HG02885 (cell line): ENCODE measurements at regions not wholly inside any gene's neighbourhood (a gene's known extent, or its start where the extent isn't known, plus 50 kb on each side); places are given as distances from the start of the nearest gene placed in this dataset.
"Not testable (repeated sequence)": the region's sequence is repeated elsewhere in the genome, so short reads cannot be mapped to it uniquely, and the experiment has no call there.

Experiments used
- ATAC-seq: cut with Tn5 transposase; IDR thresholded peaks from one replicate; pipeline ENCODE4 v1.9.1; 2021; ENCODE audit warnings: mild to moderate bottlenecking; ENCODE audit not compliant: unreplicated experiment, poor library complexity

DNA sequence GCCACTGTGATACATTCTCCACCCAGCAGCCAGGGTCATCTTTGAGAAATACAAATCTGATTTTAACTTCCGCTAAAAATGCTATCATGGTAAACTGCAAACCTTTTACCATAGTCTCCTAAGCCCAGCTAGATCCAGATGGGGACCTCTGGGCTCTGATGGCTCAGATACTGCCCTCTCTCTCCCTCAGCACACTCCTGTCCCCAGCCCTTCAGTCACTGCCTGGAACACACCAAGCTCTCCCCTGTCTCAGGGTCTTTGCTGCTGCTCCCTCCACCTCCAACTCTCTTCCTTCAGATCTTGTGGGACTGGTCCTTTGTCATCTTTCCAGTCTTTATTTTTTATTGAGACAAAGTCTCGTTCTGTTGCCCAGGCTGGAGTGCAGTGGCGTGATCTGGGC lies 65.1 kb downstream of the SPRY4 start:
- ATAC-seq, result no peak

GRCh38 chr5:142255831-142256230 lies 69.0 kb downstream of the SPRY4 start:
- ATAC-seq, result no peak

- no peak for ATAC-seq
These were observed 70.4 kb downstream of the SPRY4 start for GRCh38 chr5:142254431-142254830.

DNA sequence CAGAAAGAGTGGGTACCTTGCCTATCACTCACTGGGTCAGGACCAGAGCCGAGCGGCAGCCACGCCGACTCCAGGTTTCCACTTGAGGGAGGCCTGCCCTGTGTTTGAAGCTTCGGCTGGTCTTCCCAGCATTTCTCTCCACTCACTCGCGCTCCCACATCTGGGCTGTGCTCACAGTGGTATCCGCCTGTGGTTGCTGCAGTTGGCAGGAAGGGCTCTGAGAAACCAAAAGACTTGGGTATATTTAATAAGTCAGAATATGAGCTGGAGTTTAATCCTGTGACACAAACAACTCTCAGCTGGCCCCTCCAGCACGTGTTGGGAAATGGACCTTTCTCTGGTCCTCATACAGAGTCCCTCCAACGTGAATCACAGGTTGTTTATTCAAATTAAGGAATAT lies 70.9 kb downstream of the SPRY4 start:
- ATAC-seq, result no peak

DNA sequence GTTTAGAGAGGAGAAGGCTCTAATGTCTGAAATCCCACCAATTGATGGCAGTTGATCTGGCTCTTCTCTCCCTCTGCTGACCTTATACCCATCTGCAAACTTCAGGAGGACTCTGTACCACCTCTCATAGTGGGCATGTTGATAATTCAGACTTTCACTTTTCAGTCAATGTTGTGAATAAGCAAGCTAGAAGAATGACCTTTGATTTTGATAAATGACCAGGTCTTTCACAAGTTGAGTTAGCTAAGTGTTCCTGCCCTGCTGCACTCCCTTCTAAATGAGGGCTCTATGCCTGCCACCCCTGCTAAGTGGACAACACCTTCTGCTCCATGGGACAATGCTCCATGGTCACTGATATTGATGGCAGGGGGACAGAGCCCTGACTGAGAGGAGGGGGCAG lies 74.7 kb downstream of the SPRY4 start:
- ATAC-seq, result no peak

DNA sequence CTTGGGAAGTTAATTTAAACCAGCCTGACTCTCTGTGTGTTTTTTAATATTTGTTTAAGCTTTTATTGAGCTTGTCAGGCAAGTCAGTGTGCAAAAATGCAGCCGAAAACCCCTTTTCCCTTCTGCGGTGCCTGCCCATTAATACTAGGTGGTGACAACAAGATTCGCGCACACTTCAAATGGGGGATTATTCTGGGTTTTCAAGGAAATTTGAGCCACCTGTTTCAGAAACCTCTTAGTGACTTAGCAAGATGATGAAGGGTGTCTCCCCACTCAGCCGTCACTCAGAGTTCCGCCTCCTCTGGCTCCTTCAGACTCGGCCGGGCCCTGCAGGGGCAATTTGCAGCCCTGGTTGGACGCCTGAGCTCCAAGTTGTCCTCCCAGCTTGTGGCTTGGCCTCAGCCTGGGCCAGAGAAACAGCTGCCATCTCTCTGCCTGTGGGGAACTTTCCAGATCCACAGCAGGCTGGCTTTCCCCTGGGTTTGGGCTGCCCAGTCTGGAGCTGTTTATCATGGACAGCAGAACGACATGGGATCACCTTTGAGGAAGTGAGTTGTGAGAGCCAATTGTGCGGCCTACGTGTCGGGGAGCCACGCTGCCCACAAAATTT lies 75.9 kb downstream of the SPRY4 start:
- no peak for ATAC-seq

- no peak for ATAC-seq
These were observed 78.6 kb downstream of the SPRY4 start for GRCh38 chr5:142246258-142246657.

- ATAC-seq, result no peak
These were observed 79.0 kb downstream of the SPRY4 start for GRCh38 chr5:142245786-142246185.

DNA sequence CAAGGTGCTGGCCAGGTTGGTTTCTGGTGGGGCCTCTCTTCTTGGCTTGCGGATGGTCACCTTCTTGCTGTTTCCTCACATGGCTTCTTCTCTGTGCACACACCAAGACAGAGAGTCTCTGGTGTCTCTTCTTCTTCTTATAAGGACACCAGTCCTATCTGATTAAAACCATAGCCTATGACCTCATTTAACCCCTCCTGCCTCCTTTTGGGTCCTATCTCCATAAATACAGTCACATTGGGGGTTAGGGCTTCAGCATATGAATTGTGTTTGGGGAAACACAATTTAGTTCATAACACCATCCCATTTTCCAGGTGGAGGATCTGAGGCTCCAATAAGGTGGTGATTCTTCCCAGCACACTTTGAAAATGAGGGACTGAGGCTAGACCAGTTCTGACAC lies 80.4 kb downstream of the SPRY4 start:
- no peak for ATAC-seq

DNA sequence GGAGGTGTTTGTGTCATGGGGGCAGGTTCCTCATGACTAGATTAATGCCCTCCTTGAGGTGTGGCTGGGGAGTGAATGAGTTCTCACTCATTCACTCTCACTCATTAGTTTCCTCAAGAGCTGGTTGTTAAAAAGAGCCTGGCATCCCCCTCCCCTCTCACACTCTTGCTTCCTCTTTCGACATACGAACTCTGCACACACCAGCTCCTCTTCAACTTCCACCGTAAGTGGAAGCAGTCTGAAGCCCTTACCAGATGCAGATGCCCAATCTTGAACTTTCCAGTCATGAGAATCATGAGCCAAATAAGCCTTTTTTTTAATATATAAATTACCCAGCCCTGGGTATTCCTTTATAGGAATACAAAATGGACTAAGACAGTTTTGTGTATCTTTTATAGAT lies 82.5 kb downstream of the SPRY4 start:
- no peak for ATAC-seq

- ATAC-seq, result no peak
These were observed 85.2 kb downstream of the SPRY4 start for GRCh38 chr5:142239394-142240159.

- no peak for ATAC-seq
These were observed 87.1 kb downstream of the SPRY4 start for GRCh38 chr5:142237707-142238106.

GRCh38 chr5:142236673-142237290 lies 88.0 kb downstream of the SPRY4 start:
- ATAC-seq, result not testable (repeated sequence)

DNA sequence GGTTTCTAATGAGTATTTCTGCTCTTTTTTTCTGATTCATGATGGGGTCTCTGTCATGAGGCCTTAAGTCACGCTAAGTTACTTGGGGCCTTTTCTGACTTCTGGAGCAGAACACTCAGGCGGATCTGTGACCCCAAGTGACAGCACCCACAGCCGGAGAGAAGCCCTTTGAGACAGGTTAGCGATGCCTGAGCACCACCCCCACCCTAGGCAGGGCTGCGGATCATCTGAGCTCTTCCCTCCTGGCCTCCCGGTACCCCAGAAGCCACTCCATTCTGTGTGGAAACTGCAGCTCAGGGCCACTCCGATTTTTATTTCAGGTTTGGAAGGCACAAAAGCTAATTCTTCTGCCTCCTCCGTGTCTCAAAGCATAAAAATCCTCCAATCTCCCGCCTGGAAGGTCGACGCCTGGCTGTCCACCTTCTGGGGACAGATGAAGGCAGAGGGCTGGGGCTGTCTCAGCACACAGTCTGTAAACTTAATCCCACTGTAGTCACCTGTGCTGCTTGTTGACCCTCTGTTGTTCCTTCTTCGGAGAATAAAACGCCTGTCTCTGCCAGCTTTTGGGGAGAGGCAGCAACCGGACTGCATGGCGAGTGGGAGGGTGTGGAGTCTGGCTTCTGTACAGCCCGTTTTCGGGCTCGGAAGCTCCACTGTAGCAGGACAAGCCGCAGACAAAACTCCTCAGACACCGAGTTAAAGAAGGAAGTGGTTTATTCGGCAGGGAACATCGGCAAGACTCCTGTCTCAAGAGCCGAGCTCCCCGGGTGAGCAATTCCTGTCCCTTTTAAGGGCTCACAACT lies 88.8 kb downstream of the SPRY4 start:
- ATAC-seq, result no peak

DNA sequence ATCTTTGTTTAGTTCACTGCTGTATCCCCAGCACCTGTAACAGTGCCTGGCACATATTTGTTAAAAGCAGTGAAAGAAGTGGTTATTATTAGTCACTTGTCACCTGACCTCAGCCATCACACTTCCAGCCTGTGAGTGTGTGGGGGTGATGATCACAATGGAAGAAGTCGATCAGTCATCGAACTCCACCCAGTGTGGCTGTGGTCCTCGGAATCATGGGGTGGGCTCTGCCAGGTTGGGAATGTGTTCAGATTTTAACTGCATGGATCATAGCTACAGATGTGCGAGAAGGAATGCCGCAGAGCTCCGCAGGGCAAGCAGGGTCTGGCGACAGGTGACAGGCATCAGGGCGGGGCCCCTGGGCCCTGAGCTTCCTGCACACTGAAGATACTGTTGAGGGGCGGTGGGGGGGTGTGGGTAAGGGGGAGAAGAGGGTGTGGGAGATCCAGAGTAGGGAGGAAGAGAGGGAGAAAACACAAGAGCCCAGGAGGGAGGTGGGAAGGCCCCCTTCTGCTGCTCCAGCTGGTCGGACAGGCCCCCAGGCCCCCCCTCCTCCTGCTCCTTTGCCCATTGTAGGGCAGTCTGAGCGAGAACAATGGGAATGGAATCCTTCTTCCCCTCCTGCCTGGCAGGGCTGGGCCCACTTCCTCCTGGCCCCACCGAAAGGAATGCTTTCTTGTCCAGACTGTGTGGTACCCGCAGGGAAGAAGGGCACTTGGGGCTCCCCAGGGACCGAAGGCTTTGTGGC lies 89.6 kb downstream of the SPRY4 start:
- no peak for ATAC-seq

DNA sequence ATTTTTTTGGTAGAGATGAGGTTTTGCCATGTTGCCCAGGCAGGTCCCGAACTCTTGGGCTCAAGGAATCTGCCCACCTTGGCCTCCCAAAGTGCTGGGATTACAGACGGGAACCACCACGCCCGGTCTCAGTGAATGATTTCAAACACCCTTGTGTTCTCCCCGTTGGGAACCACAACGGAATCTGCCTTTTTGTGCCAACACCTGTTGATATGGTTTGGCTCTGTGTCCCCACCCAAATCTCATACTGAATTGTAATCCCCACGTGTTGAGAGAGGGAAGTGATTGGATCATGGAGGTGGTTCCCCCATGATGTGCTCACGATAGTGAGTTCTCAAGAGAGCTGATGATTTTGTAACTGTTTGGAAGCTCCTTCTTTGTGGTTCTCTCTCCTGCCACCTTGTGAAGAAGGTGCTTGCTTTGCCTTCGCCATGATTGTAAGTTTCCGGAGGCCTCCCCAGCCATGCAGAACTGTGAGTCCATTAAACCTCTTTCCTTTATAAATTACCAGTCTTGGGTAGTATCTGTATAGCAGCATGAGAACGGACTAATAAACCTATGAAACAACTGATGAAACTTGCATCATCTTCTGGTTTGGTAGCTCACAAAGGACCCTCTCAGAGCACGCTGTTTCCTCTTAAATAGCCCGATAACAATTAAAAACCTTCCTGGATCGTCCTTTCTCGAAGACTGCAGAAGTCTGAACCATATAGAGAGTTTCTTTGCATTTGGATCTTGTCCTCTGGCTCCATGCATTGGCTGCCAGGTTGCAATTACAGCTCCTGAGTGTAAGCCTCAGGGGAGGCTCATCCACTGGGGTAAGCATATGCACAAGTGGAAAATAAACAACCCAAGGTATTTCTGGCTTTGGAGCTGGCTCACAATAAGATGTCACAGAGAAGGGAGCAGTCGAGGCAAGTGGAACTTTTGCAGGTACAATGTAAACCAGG lies 91.5 kb downstream of the SPRY4 start:
- ATAC-seq, result no peak

GRCh38 chr5:142230949-142231348 lies 93.9 kb downstream of the SPRY4 start:
- not testable (repeated sequence) for ATAC-seq

DNA sequence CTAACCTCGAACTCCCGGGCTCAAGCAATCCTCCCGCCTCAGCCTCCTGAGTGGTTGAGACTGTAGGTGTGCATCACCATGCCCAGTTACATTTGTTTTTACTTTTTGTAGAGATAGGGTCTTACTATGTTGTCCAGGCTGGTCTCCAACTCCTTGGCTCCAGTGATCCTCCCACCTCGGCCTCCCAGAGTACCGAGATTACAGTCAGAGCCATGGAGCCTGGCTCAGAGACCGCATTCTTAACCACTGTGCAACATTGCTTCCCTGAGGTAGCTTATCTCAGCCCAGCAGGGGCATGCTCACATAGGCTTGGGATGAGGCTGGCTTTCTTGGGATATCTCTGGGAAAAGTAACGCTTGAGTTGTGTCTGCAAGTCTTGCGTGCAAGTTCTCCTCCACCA lies 99.7 kb downstream of the SPRY4 start:
- ATAC-seq, result no peak
